ENCODE measurements at regions not wholly inside any gene's neighbourhood (a gene's known extent, or its start where the extent isn't known, plus 50 kb on each side); places are given as distances from the start of the nearest gene placed in this dataset.

DNA sequence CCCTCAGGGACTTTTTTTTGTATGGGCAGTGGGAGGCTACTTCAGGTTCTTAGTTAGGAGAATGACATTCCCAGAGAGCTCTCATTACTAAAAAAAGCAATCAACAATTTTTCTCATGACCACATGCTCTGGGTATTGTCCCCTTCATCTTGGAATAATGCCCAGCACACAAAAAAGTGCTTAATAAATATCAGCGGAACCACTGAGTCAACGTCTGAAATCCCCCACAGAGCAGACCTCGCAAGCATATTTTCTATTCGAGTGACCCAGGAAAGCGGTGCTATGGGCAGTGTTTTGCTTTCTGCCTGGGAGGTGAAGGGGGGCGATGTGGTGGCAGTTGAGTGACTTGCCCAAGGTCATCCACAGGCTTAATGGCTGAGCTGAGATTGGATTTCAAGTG is 493.4 kb upstream of the ZMIZ1 start:
- Histone ChIP-seq H3K9me3 (no peaks in the 10 kb centered on the region), H3K36me3 (no peaks in the 10 kb centered on the region), H3K27ac (no peak overlapping the region), H3K4me1 (peaks cover 0 to 47% (median 0%) of the 10 kb centered on the region in 4 donors), H3K27me3 (no peaks in the 10 kb centered on the region), H3K4me3 (no peak overlapping the region)
- WGBS, 2 donors, result 52 to 60% methylated on average over 6 of the region's 6 CpGs
- DNase-seq (ENCODE audit: low spot score in 2 of 2), result no peak
- TF ChIP-seq, protein P1, sequence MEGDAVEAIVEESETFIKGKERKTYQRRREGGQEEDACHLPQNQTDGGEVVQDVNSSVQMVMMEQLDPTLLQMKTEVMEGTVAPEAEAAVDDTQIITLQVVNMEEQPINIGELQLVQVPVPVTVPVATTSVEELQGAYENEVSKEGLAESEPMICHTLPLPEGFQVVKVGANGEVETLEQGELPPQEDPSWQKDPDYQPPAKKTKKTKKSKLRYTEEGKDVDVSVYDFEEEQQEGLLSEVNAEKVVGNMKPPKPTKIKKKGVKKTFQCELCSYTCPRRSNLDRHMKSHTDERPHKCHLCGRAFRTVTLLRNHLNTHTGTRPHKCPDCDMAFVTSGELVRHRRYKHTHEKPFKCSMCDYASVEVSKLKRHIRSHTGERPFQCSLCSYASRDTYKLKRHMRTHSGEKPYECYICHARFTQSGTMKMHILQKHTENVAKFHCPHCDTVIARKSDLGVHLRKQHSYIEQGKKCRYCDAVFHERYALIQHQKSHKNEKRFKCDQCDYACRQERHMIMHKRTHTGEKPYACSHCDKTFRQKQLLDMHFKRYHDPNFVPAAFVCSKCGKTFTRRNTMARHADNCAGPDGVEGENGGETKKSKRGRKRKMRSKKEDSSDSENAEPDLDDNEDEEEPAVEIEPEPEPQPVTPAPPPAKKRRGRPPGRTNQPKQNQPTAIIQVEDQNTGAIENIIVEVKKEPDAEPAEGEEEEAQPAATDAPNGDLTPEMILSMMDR (IDR thresholded peaks at IDR 0.05), result no peak
- TF ChIP-seq EP300 (IDR thresholded peaks at IDR 0.05) (no peak), POLR2A (IDR thresholded peaks at IDR 0.05) (no peak)

DNA sequence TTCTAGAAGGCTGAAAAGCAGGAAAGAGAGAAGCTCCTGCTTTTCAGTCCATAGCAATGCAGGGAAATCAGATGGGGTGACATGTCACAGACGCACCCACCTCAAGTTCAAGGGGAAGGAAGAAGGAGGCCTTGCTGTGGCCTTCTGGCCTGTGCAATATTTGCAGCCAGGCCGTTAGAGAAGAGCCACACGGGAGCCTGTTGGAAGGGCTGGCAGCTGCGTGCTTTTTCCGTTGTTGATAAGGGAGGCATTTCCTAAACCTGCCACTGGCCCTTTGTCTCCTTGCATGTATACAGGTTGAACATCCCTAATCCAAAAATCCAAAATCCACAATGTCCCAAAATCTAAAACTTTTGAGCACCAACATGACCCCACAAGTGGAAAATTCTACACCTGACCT is 492.5 kb upstream of the ZMIZ1 start:
- Histone ChIP-seq H3K27ac (no peak overlapping the region), H3K36me3 (no peaks in the 10 kb centered on the region), H3K9me3 (no peaks in the 10 kb centered on the region), H3K27me3 (no peaks in the 10 kb centered on the region), H3K4me3 (no peak overlapping the region), H3K4me1 (peaks cover 0 to 40% (median 0%) of the 10 kb centered on the region in 4 donors)
- no peak for DNase-seq (ENCODE audit: low spot score in 2 of 2)
- 66 to 70% methylated on average over 5 of the region's 5 CpGs for WGBS, 2 donors
- TF ChIP-seq POLR2A (IDR thresholded peaks at IDR 0.05) (no peak), EP300 (IDR thresholded peaks at IDR 0.05) (no peak)
- TF ChIP-seq, protein P1 (IDR thresholded peaks at IDR 0.05), result no peak

DNA sequence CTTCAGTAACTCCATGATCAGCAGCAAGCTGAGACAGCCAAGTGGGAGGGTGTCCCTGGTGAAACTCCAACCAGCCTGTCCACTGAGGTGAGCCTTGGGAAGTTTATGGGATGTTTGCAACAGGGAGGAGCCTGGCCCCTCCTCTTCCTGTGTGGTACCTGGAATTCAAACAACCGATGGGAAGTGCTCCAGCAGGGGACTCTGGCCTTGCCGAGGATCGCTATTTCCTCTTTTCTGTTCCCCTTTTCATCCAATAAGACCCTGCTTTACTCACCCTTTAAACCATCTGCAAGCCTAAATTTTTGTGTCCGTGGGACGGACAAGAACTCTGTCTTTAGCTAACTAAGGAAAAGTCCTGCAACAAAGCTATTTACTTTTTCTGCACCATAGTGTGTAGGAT is 491.1 kb upstream of the ZMIZ1 start:
- H3K4me3 ChIP-seq, result no peak overlapping the region
- no peak for DNase-seq (ENCODE audit: low spot score in 2 of 2)
- no peak overlapping the region for H3K27ac ChIP-seq
- H3K9me3 ChIP-seq, result no peaks in the 10 kb centered on the region
- 80 to 87% methylated on average over 5 of the region's 5 CpGs for WGBS, 2 donors
- peaks cover 0 to 26% (median 0%) of the 10 kb centered on the region in 4 donors for H3K4me1 ChIP-seq
- no peak for TF ChIP-seq POLR2A (IDR thresholded peaks at IDR 0.05)
- TF ChIP-seq, protein P1 (IDR thresholded peaks at IDR 0.05), result no peak
- no peaks in the 10 kb centered on the region for H3K27me3 ChIP-seq
- no peaks in the 10 kb centered on the region for H3K36me3 ChIP-seq

DNA sequence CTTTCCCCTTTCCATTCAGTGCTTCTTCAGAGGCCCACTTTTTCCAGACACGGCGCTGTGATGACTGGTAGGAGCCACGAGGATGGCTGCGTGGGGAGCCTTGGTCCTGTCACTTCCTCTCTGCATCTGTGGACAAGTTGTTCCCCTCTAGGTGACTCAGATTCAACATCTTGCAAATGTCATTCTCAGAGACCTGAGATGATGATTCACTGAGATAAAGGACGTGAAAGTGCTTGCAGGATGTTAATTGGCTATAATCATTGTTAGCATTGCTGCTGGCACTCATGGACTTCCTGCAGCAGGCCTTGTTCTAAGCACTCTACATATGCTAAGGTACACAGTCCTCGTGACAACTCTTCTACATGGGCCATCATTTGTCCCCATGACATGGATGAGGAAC is 489.8 kb upstream of the ZMIZ1 start:
- peaks cover 0 to 18% (median 0%) of the 10 kb centered on the region in 4 donors for H3K4me1 ChIP-seq
- WGBS, 2 donors, result 86 to 92% methylated on average over 6 of the region's 6 CpGs
- H3K4me3 ChIP-seq, result no peak overlapping the region
- H3K27ac ChIP-seq, result no peak overlapping the region
- no peaks in the 10 kb centered on the region for H3K9me3 ChIP-seq
- no peaks in the 10 kb centered on the region for H3K36me3 ChIP-seq
- DNase-seq (ENCODE audit: low spot score in 2 of 2), result no peak
- H3K27me3 ChIP-seq, result no peaks in the 10 kb centered on the region
- no peak for TF ChIP-seq EP300 (IDR thresholded peaks at IDR 0.05)
- TF ChIP-seq, protein P1 (IDR thresholded peaks at IDR 0.05), result no peak
- TF ChIP-seq POLR2A (IDR thresholded peaks at IDR 0.05), result no peak

DNA sequence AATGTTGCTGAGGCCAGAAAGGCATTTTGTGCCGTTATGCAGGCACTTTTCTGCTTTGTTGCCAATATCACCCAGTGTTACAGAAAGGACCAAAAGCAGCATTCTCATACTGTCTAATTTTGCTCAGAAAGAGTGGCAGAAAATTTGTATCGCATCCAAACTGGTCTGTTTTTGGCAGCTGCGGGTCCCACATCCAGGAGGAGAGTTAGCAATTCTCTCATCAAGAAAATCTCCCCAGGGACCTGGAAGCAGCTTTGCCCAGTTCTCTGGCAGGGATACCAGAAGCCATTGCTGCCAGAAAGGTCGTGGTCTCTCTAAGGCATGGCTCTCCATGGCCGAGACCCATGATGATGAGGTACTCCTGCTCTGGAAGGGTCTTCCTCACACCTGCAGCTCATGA is 489.2 kb upstream of the ZMIZ1 start:
- no peaks in the 10 kb centered on the region for H3K27me3 ChIP-seq
- no peak for DNase-seq (ENCODE audit: low spot score in 2 of 2)
- 70% methylated on average over 5 of the region's 5 CpGs for WGBS, 2 donors
- no peaks in the 10 kb centered on the region for H3K36me3 ChIP-seq
- H3K4me1 ChIP-seq, result peaks cover 0 to 18% (median 0%) of the 10 kb centered on the region in 4 donors
- H3K27ac ChIP-seq, result no peak overlapping the region
- H3K9me3 ChIP-seq, result no peaks in the 10 kb centered on the region
- no peak overlapping the region for H3K4me3 ChIP-seq
- TF ChIP-seq, protein P1 (IDR thresholded peaks at IDR 0.05), result no peak
- TF ChIP-seq EP300 (IDR thresholded peaks at IDR 0.05), result no peak
- TF ChIP-seq POLR2A (IDR thresholded peaks at IDR 0.05), result no peak

All from tibial nerve (tissue), 4 donors.